Thyroid gland (tissue), 4 donors: ENCODE measurements at regions not wholly inside any gene's neighbourhood (a gene's known extent, or its start where the extent isn't known, plus 50 kb on each side); places are given as distances from the start of the nearest gene placed in this dataset.

Experiments used
- DNase-seq, 2 donors: peaks; one replicate each; pipeline ENCODE4 v3.0.0-alpha.2; 2019
- H3K27ac ChIP-seq, 3 donors: fragments of 200-600 bp; sonication (generic); 1 replicate in 2 of 3; 2 replicates in 1 of 3; pipeline ENCODE4 v1.5.1; 2016 to 2019; ENCODE audit warnings: mild to moderate bottlenecking in 1 of 3, moderate library complexity in 1 of 3
- H3K27me3 ChIP-seq: fragments of 200-600 bp; sonication (generic); one replicate; pipeline ENCODE4 v1.5.1; 2019
- H3K36me3 ChIP-seq, 2 donors: fragments of 200-600 bp; sonication (generic); one replicate each; pipeline ENCODE4 v1.5.1; 2016 to 2019
- H3K4me1 ChIP-seq, 2 donors: fragments of 200-600 bp; sonication (generic); one replicate each; pipeline ENCODE4 v1.5.1; 2017 to 2019
- H3K4me3 ChIP-seq, 3 donors: fragments of 200-600 bp; sonication (generic); replicated peaks in 1 of 3; 1 replicate in 2 of 3; 2 replicates in 1 of 3; pipeline ENCODE4 v1.5.1; 2016; ENCODE audit warnings: mild to moderate bottlenecking in 1 of 3
- H3K9me3 ChIP-seq: fragments of 200-600 bp; sonication (generic); one replicate; pipeline ENCODE4 v1.5.1; 2017
- CTCF ChIP-seq, 6 experiments: fragments of 200-600 bp in 3 of 6; fragments of 450-650 bp in 3 of 6; sonication (generic) in 3 of 6; IDR thresholded peaks; one replicate each; pipeline ENCODE4 v1.5.1; 2016 to 2019; ENCODE audit warnings: antibody characterized with exemption in 6 of 6, mild to moderate bottlenecking in 2 of 6, inconsistent platforms in 1 of 6, moderate library complexity in 1 of 6
- POLR2A ChIP-seq, 2 donors: fragments of 450-650 bp; IDR thresholded peaks; one replicate each; pipeline ENCODE4 v1.6.1; 2017; ENCODE audit warnings: antibody characterized with exemption in 2 of 2, mild to moderate bottlenecking in 2 of 2, moderate library complexity in 1 of 2
- WGBS, 2 donors: methylation state at CpG; one replicate each; pipeline ENCODE4 v1.1.5; 2017; 5-methylcytosine and 5-hydroxymethylcytosine counted together
- intact Hi-C: fragments of 100-400 bp; cut with DNase I; formaldehyde crosslinking; loops from one replicate; pipeline ENCODE4 v1.15.1; 2023

- no peak for TF ChIP-seq POLR2A (IDR thresholded peaks at IDR 0.05)
- no peak for TF ChIP-seq CTCF (IDR thresholded peaks at IDR 0.05)
- DNase-seq = no peak
These were observed 83.9 kb upstream of the SDK1 start for GRCh38 chr7:3217166-3217565.

DNA sequence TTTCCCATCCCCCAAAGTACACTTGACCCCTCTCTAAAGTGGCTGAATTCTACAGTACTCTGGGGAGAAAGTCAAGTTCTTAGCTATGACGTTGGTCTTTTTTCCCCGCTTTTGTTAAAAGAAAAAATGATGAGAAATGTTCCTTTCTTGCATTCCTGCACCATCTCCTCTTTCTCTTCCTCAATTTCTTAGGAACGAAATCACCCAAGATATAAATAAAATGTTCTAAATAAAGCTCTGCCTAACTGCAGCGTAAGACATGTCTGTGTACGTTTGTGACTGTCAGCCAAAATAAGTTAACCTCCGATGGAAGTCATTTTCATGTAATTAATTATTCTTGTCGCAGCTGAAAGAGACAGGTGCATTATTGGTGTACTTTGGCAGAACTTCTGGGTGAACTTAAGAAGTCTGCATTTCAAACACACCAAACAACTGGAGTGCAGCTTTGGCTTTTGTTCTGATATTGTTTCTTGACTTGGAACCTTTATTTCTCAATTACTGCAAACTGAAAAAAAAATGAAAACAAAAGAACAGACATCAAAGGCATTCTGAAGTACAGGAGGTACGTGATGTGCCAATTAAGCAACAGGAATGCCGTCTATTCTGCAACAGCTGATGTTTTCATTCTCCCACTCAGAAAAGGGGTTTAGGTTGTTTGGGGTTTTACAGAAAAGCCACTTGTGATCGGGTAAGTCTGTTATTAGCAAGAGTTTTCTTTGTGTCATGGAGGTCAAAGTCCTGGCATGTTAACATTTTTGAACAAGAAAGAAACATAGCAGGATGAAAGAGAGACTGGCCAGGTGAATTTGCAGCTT lies 82.4 kb upstream of the SDK1 start:
- H3K27me3 ChIP-seq = no peaks in the 10 kb centered on the region
- DNase-seq = no peak
- no peak for TF ChIP-seq CTCF (IDR thresholded peaks at IDR 0.05)
- TF ChIP-seq POLR2A (IDR thresholded peaks at IDR 0.05) = no peak
- H3K4me3 ChIP-seq = no peak overlapping the region
- peaks cover 0 to 14% of the 10 kb centered on the region in 2 donors for H3K4me1 ChIP-seq
- H3K9me3 ChIP-seq = no peaks in the 10 kb centered on the region
- H3K36me3 ChIP-seq = no peaks in the 10 kb centered on the region
- intact Hi-C loops = no loop called here
- no peak overlapping the region for H3K27ac ChIP-seq
- 10 to 15% methylated on average over 10 of the region's 10 CpGs for WGBS, 2 donors

More at GRCh38 chr7:3217166-3217565, 83.9 kb upstream of the SDK1 start:
- Histone ChIP-seq H3K4me3 (no peak overlapping the region), H3K4me1 (peaks cover 0 to 14% of the 10 kb centered on the region in 2 donors), H3K27ac (no peak overlapping the region), H3K9me3 (no peaks in the 10 kb centered on the region), H3K27me3 (no peaks in the 10 kb centered on the region), H3K36me3 (no peaks in the 10 kb centered on the region)
- 60 to 74% methylated on average over 3 of the region's 3 CpGs for WGBS, 2 donors
- intact Hi-C loops = no loop called here

DNA sequence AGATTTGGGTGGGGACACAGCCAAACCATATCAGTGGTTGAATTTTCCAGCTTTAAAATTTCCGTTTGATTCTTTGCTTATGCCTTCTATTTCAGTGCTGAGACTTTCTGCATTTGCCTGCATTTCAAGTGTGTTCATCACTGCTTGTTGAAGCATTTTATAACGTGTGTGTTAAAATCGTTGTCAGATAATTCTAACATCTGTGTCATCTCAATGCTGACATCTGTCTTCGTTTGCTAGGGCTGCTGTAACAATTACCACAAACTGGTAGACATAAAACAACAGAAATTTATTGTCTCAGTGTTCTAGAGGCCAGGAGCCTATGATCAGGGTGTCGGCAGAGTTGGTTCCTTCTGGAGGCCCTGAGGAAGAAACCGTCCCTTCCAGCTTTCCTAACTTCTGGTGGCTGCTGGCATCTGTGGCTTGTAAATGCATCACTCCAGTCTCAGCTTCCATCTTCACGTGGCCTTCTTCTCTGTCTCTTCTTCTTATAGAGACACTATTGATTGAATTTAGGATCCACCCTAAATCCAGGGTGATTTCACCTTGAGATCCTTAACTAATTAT lies 71.1 kb upstream of the SDK1 start:
- no peaks in the 10 kb centered on the region for H3K9me3 ChIP-seq
- no peaks in the 10 kb centered on the region for H3K27me3 ChIP-seq
- no peak overlapping the region for H3K4me3 ChIP-seq
- H3K36me3 ChIP-seq = no peaks in the 10 kb centered on the region
- intact Hi-C loops = no loop called here
- H3K27ac ChIP-seq = no peak overlapping the region
- no peaks in the 10 kb centered on the region for H3K4me1 ChIP-seq
- no peak for DNase-seq
- 90 to 92% methylated on average over 7 of the region's 7 CpGs for WGBS, 2 donors
- TF ChIP-seq CTCF (IDR thresholded peaks at IDR 0.05) = no peak
- TF ChIP-seq POLR2A (IDR thresholded peaks at IDR 0.05) = no peak

DNA sequence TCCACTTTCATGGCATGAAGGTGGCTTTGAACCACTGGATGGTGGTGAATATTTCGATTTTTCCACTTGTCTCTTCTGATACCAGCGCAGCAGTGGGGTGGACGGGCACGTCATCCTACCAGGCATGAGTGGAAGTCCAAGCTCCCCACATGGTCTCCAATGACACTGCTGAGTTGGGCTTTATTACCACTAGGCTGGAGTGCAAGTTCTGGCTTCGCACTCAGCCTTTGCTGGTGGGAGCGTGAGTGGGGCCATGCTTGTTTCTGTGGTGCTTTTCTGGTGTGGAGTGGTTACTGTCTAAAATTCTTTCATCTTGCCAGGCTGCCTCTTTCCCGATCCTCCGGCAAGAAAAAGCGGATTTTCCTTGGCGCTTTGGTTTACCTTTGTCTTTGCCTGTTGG lies 70.1 kb upstream of the SDK1 start:
- no peaks in the 10 kb centered on the region for H3K4me1 ChIP-seq
- H3K36me3 ChIP-seq = no peaks in the 10 kb centered on the region
- intact Hi-C loops = no loop called here
- DNase-seq = no peak
- no peaks in the 10 kb centered on the region for H3K27me3 ChIP-seq
- no peak overlapping the region for H3K27ac ChIP-seq
- no peaks in the 10 kb centered on the region for H3K9me3 ChIP-seq
- H3K4me3 ChIP-seq = no peak overlapping the region
- TF ChIP-seq POLR2A (IDR thresholded peaks at IDR 0.05) = no peak
- no peak for TF ChIP-seq CTCF (IDR thresholded peaks at IDR 0.05)
- WGBS, 2 donors = 91 to 96% methylated on average over 10 of the region's 10 CpGs

- DNase-seq = no peak
- H3K4me3 ChIP-seq = no peak overlapping the region
- H3K27me3 ChIP-seq = no peaks in the 10 kb centered on the region
- intact Hi-C loops = no loop called here
- TF ChIP-seq CTCF (IDR thresholded peaks at IDR 0.05) (no peak), POLR2A (IDR thresholded peaks at IDR 0.05) (no peak)
- H3K9me3 ChIP-seq = no peaks in the 10 kb centered on the region
- no peaks in the 10 kb centered on the region for H3K4me1 ChIP-seq
- no peak overlapping the region for H3K27ac ChIP-seq
- 84 to 88% methylated on average over 2 of the region's 2 CpGs for WGBS, 2 donors
- H3K36me3 ChIP-seq = no peaks in the 10 kb centered on the region
These were observed 68.8 kb upstream of the SDK1 start for GRCh38 chr7:3232228-3232627.
